ENCODE measurements at regions not wholly inside any gene's neighbourhood (a gene's known extent, or its start where the extent isn't known, plus 50 kb on each side); places are given as distances from the start of the nearest gene placed in this dataset.

GRCh38 chr2:217279556-217279955 lies 419.7 kb upstream of the TNP1 start:
- no peak for DNase-seq

DNA sequence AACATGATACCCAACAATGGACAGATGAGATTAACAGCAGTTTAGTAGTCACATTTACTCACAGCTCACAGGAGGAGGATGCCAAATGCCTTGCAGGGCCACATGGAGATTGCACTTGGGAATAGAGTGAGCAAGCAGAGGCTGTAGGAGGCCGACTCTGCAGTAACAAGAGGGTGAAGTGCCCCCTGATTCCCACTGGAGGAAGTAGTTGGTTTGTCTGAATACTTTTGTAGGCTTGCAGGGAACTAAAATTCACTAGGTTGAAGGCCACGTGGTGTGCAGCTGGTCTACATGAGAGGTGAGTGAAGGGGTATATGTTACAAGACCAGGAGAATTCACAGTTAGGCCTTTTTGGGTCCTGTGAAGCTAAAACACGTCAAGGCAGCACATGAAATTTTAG lies 419.3 kb upstream of the TNP1 start:
- DNase-seq: no peak

DNA sequence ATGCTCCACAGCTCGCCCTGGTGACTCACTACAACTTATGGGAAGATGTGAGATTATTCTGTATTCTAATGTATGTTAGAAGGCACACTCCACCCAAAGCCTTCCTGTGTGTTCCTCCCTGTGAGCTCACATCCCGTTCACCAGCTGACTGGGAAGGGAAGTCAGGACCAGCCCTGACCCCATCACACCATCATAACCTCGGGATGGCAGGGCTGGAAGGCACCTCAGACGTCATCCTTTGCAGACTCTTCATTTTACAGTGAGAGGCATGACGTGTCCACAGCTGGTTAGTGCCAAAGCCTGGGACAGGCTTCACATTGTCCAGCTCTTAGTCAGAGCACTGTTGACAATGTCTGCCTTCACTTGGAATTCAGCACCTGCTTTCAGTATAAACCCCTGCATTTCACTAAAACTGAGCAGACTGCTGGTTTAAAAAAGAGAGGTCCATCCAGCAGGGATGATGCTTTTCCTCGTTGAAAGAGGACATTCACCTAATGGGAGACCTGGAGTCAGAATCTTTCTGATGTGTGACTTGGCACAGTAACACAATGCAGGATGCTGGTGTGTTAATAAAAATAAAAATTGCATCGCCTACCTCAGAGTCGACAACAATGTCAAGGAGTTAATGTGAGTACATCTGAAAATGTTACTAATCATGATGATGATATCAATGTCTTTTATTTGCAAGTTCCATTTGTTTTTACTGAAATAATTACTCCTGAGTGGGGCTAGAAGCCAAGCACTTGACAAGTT lies 418.0 kb upstream of the TNP1 start:
- peak in 45 of 56 donors; percentile 4 to 89 (median 49) for DNase-seq

- DNase-seq: no peak
These were observed 416.6 kb upstream of the TNP1 start for GRCh38 chr2:217276433-217276832.

DNA sequence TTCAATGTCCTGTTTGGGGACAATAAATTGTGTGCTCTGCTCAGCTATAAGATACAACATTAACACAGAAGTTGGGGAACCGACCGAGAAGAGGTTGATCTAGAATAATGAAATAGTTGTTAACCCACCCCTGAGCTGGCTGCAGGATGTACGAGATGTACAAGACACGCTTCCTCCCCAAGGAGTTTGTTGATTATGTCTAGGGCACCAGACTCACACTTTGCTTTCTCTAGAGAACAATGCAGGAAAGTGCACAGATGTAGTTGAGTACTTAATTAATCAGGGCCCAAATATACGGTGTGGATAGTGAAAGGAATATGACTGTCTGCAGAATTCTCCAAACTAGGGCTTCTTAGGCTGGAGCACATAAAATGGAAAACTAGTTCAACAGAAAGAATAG lies 415.2 kb upstream of the TNP1 start:
- no peak for DNase-seq

- DNase-seq: no peak
These were observed 414.7 kb upstream of the TNP1 start for GRCh38 chr2:217274578-217274977.

- no peak for DNase-seq
These were observed 414.0 kb upstream of the TNP1 start for GRCh38 chr2:217273851-217274250.

GRCh38 chr2:217273162-217273561 lies 413.3 kb upstream of the TNP1 start:
- DNase-seq: no peak

DNA sequence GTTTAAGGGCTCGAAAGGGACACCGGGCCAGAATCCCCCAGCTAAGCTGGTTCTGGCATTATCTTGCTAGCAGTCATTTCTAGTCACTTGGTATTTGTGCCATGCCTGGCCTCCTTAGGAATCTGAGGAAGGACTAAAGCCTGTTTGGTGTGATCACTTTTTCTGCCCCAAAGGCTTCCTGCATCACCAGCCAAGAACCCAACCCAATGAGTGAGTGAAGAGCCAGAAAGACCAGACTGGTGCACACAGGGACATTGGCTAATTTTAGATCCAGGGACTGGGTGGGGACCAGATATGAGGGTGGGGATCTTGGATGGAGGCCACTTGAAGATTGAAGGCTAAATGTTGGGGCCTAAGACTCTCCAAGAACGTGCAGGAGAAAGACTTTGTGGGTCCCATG lies 411.9 kb upstream of the TNP1 start:
- DNase-seq: no peak

GRCh38 chr2:217270485-217271121 lies 410.7 kb upstream of the TNP1 start:
- no peak for DNase-seq

DNA sequence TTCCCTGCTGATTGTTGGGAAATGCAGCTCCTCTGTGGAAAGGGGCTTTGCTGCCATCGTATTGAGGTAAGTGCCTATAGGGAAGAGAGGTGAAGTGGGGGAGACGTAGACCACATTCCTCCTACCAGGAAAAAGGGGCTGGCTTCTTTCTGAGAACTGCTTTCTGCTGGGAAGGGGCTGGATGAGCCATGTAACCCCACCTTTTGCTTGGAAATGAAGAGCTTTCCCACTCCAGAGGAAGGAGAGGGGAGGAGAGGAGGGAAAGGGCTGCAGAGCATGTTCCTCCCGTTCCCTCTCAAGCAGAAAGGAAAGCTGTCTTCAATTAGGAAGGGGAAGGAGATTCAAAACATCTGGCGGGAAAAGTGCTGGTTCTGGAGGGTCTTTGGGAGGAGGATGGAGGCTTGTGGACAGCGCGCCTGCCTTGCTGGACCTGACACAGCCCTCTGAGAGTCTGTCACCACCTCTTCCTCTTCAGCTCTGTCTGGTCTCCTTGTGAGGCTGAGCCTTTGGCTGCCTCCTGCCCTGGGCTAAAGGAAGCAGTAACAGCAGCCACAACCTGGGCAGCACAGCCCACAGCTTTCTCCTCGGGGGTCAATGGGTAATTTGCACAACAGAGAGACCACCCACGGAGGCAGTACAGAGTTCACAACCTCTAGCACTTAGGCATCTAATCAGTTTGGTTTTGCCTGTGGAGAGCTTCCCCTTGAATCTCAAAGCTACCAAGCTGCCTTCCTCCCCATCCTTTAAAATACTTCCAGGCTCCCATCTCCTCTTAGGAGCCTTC lies 410.0 kb upstream of the TNP1 start:
- no peak for DNase-seq

DNA sequence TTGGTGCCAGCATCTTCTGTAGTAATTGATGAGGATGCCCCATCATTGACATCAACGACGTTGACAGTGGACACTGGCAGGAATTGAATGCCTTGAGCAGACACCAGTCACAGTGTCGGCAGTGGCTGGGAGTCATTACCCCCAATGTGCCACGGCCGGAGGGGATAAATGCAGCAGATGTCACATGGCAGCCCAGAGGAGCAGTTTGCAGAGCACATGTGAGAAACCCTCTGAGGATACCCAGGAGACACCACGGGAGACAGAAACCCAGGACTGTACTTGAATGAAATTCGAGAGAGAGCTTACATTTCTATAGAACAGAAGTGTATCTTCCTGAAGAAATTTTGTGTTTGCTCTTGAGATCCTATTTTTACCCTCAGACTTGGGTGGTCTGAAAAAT lies 409.1 kb upstream of the TNP1 start:
- DNase-seq: no peak

GRCh38 chr2:217267758-217268157 lies 407.9 kb upstream of the TNP1 start:
- DNase-seq: no peak

GRCh38 chr2:217263756-217264155 lies 403.9 kb upstream of the TNP1 start:
- no peak for DNase-seq

GRCh38 chr2:217262911-217263310 lies 403.0 kb upstream of the TNP1 start:
- peak in 8 of 56 donors; percentile 4 to 15 (median 7) for DNase-seq

DNA sequence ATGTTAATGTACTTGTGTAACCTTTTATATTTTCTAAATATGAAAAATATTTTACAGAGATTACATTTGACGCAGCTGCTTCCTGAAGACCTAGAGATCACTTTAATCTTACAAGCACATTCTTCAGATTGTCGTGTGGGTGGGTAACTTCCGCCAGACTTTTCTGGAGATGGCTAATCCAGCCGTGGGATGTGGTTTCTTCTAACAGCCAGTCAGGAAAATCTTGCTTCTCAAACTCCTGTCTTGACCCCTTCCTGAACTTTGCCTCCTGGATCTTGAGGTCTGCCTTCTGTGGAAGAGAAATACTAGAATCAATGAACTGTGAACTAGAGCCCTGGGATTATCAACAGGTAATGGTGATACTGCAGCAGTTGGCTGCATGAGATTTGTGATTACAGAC lies 401.6 kb upstream of the TNP1 start:
- no peak for DNase-seq

DNA sequence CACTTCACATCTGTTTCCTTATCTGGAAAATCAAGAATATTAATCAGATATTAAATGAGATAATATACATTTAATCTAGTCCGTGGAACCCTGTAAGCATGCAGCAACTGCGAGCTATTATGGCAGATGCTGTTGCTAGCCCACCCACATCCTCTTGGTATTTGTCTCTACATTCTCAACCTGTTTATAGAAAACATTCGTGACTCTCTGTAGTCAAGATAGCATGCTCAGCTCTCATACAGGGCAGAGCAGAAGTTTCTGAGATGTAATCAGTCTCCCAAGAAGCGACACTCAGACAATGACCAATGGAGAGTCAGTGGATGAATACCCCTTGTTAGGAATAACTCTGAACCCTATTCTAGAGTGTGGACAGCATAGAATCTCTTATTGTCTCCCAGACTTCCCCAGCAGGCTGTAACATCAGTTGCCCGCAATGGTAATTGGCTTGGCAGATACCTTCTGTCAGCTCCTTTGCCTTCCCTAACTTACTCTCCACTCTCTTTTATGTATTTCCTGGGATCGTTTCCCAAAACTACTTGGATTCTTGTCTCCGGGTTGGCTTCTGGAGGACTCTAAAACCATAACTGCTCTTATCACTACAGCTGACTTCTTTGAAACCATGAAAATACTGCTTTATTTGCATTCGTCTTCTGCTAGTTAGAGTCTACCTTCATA lies 400.7 kb upstream of the TNP1 start:
- DNase-seq: no peak

DNA sequence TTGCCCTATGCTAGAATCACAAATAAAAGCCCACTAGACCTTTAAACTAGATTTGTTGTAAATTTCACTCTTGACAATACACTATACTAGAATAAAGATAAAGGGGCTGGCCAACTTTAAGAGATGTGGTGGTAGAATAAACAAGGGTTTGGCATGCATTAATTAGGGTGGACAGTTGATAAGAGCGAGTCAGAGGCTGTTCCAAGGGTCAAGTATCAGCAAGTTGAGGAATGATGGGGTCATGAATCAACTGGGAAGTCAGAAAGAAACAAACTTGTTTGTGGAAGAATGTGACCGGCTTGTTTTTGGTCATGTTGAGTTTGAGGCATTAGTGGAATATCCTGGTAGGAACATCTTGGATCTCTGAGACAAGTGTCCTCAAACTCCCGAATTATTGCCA lies 398.3 kb upstream of the TNP1 start:
- no peak for DNase-seq

DNA sequence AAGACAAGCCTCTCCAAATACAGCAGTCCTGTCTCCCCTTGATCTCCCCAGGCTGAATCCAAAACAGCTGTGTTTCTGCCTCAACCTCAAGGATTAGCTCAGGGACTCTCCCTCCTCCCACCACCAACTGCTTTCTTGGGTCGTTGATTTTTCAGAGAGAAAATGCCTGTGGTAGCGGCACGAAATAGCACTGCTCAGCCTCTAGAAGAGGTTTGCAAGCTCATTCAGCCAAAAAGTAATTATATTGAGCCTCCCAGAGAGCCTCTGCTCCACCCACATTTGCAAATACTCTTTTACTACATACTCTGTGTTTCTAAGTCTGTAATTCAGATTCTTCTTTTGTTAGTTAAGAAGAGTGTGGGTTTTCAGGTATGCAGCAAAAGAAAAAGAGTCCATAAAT lies 396.4 kb upstream of the TNP1 start:
- no peak for DNase-seq

- no peak for DNase-seq
These were observed 394.2 kb upstream of the TNP1 start for GRCh38 chr2:217254111-217254510.

DNA sequence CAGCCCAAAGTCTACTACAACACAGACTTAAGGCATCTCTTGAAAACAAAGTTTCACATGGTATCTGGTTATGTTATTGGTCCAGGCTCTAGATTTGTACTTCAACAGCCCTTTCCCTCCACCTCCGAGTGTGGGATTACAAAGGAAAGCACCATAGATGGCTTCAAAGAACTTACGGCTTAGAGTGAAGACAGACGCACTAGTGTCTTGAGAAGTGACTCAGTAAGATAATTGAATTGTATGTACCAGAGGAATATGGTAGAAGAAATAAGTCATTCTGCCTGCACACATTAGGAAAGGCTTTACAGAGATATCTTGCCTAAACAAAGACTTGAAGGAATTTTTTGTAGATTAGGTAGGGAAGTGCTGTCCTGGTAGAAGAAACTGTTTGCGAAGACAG lies 392.3 kb upstream of the TNP1 start:
- DNase-seq: no peak

DNA sequence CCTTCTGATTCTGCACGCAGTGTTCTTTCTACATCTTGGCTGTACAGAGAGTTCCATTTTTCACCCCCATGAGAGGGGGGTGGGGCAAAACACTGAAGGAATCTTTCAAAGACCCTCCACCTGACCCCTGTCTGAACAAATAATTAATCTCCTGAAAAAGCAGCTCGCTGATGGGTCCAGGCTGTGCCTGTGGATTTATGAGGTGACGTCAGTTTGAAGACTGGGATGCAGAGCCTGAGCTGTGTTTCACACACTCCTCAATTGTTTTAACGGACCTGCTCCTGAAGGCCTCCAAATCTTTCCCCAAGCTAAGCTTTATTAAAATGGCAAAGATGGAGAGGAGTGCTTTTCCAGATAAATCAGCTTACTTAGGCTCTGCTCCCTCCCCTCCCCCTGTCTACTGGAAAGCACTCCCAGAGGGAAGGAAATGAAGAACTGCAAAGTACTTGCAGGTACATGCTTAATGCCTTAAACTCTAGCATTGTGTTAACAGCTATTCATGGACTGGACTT lies 390.2 kb upstream of the TNP1 start:
- no peak for DNase-seq

Measured in nucleus accumbens (tissue), 56 donors.